OCI-LY7 (cell line): ENCODE measurements at regions not wholly inside any gene's neighbourhood (a gene's known extent, or its start where the extent isn't known, plus 50 kb on each side); places are given as distances from the start of the nearest gene placed in this dataset.

Source experiments
- BruUV-seq: library from RNA; stranded (reverse); fragments of 400-500 nt; replicated peaks from 2 replicates; lab custom pipeline; 2021; lab: Mats Ljungman, UMichigan
- CTCF ChIA-PET: fragments of 300-600 bp; sonication (Branson Sonifier 250); formaldehyde crosslinking; loops from one replicate; lab custom pipeline; 2022; ENCODE audit warnings: antibody characterized with exemption; ENCODE audit not compliant: unreplicated experiment; lab: Charles Lee
- POLR2A ChIA-PET: fragments of 300-600 bp; sonication (Branson Sonifier 250); formaldehyde crosslinking; loops from one replicate; lab custom pipeline; 2022; ENCODE audit warnings: antibody characterized with exemption; lab: Charles Lee
- DNase-seq: peaks from one replicate; pipeline ENCODE4 v3.0.0-alpha.2; 2015; ENCODE audit warnings: low spot score
- H2AFZ ChIP-seq: fragments of 200-600 bp; sonication (generic), shearing (Covaris generic); 2 replicates; pipeline ENCODE4 v1.6.1; 2014; ENCODE audit warnings: mild to moderate bottlenecking, antibody characterized with exemption, low read length, moderate library complexity
- H3K27ac ChIP-seq: fragments of 200-600 bp; sonication (generic); 2 replicates; pipeline ENCODE4 v1.5.1; 2014; ENCODE audit warnings: mixed run types, low read depth, mild to moderate bottlenecking, moderate library complexity, low read length, inconsistent platforms; ENCODE audit not compliant: poor library complexity, severe bottlenecking
- H3K36me3 ChIP-seq: fragments of 200-600 bp; sonication (generic); 2 replicates; pipeline ENCODE4 v1.6.1; 2014; ENCODE audit warnings: mild to moderate bottlenecking, antibody characterized with exemption, low read length, moderate library complexity, mixed read lengths; ENCODE audit not compliant: insufficient read depth
- H3K4me1 ChIP-seq: fragments of 200-600 bp; sonication (generic); 2 replicates; pipeline ENCODE4 v1.5.1; 2014; ENCODE audit warnings: mild to moderate bottlenecking, low read length; ENCODE audit not compliant: insufficient read depth, poor library complexity, severe bottlenecking
- H3K4me2 ChIP-seq: fragments of 200-600 bp; sonication (generic); 2 replicates; pipeline ENCODE4 v1.6.1; 2014; ENCODE audit warnings: mild to moderate bottlenecking, low read length
- H3K4me3 ChIP-seq: fragments of 200-600 bp; sonication (generic); 2 replicates; pipeline ENCODE4 v1.5.1; 2014; ENCODE audit warnings: mild to moderate bottlenecking, low read depth, low read length; ENCODE audit not compliant: poor library complexity, severe bottlenecking
- H3K79me2 ChIP-seq: fragments of 200-600 bp; sonication (generic); 2 replicates; pipeline ENCODE4 v1.6.1; 2016; ENCODE audit warnings: low read depth, mild to moderate bottlenecking, low read length, moderate library complexity, mixed read lengths; ENCODE audit not compliant: insufficient read depth
- H3K9me2 ChIP-seq: fragments of 200-600 bp; sonication (generic); 2 replicates; pipeline ENCODE4 v1.6.1; 2016; ENCODE audit warnings: mild to moderate bottlenecking, low read length, mixed read lengths; ENCODE audit not compliant: insufficient read depth
- H3K9me3 ChIP-seq: fragments of 200-600 bp; sonication (generic); 2 replicates; pipeline ENCODE4 v1.6.1; 2014; ENCODE audit warnings: mild to moderate bottlenecking, mixed run types, low read length, mixed read lengths
- H4K20me1 ChIP-seq: fragments of 200-600 bp; sonication (generic); 2 replicates; pipeline ENCODE4 v1.6.1; 2014; ENCODE audit warnings: mild to moderate bottlenecking, antibody characterized with exemption, low read length, moderate library complexity, mixed read lengths; ENCODE audit not compliant: insufficient read depth
- CTCF ChIP-seq: fragments of 200-600 bp; sonication (generic); conservative IDR thresholded peaks from 2 replicates; pipeline ENCODE4 v1.5.1; 2014; ENCODE audit warnings: mild to moderate bottlenecking, antibody characterized with exemption, low read length, moderate library complexity, mixed read lengths
- EZH2phosphoT487 ChIP-seq: fragments of 200-600 bp; sonication (generic); IDR thresholded peaks from 2 replicates; pipeline ENCODE4 v1.6.1; 2018; ENCODE audit warnings: low read depth, borderline replicate concordance, mild to moderate bottlenecking, mixed run types, antibody characterized with exemption, low read length, moderate library complexity, mixed read lengths
- intact Hi-C: fragments of 100-400 bp; cut with micrococcal nuclease; formaldehyde crosslinking; loops from one replicate; pipeline ENCODE4 v1.10.0; 2022; ENCODE audit not compliant: unreplicated experiment

- TF ChIP-seq CTCF: no peak
- TF ChIP-seq EZH2phosphoT487: no peak
- ChIA-PET CTCF (no interaction called here), POLR2A (interaction anchor here (0.6 to 0.7 kb wide), 2 partner anchors 146 to 222 kb away, joined by 3 read pairs; no protein-coding TSS in a partner anchor)
- H3K4me3 ChIP-seq: no peak overlapping the region
- no peak overlapping the region for H3K27ac ChIP-seq
- H3K79me2 ChIP-seq: no peaks in the 10 kb centered on the region
- peaks cover 5% of the 10 kb centered on the region; the same call in 1 of the 2 replicates for H3K9me3 ChIP-seq
- DNase-seq: no peak
- no peaks in the 10 kb centered on the region for H4K20me1 ChIP-seq
- H3K4me2 ChIP-seq: no peak overlapping the region
- H3K9me2 ChIP-seq: no peaks in the 10 kb centered on the region
- intact Hi-C loops: no loop called here
- no peaks in the 10 kb centered on the region for H3K36me3 ChIP-seq
- no peaks in the 10 kb centered on the region for H3K4me1 ChIP-seq
- no TSS peak for BruUV-seq
- H2AFZ ChIP-seq: peak overlapping the region; percentile 57; the same call in 1 of the 2 replicates
Observed at GRCh38 chr7:49417034-49417433, 356.4 kb upstream of the VWC2 start.

- Histone ChIP-seq H3K4me1 (no peaks in the 10 kb centered on the region), H2AFZ (no peak overlapping the region), H3K4me2 (no peak overlapping the region), H3K36me3 (no peaks in the 10 kb centered on the region), H4K20me1 (no peaks in the 10 kb centered on the region), H3K27ac (no peak overlapping the region), H3K9me2 (no peaks in the 10 kb centered on the region), H3K4me3 (no peak overlapping the region), H3K79me2 (no peaks in the 10 kb centered on the region), H3K9me3 (peaks cover 2% of the 10 kb centered on the region; the same call in 1 of the 2 replicates)
- no TSS peak for BruUV-seq
- ChIA-PET CTCF (no interaction called here), POLR2A (interaction anchor here (0.6 kb wide), 1 partner anchor 96 kb away, joined by 3 read pairs; no protein-coding TSS in a partner anchor)
- intact Hi-C loops: no loop called here
- DNase-seq: no peak
- TF ChIP-seq CTCF (no peak), EZH2phosphoT487 (no peak)
Observed at GRCh38 chr7:49418963-49419362, 354.5 kb upstream of the VWC2 start.

- Histone ChIP-seq H3K4me2 (no peak overlapping the region), H3K79me2 (no peaks in the 10 kb centered on the region), H3K9me3 (no peaks in the 10 kb centered on the region), H3K4me1 (no peaks in the 10 kb centered on the region), H2AFZ (no peak overlapping the region), H3K36me3 (no peaks in the 10 kb centered on the region), H3K4me3 (no peak overlapping the region), H4K20me1 (no peaks in the 10 kb centered on the region), H3K9me2 (no peaks in the 10 kb centered on the region), H3K27ac (no peak overlapping the region)
- DNase-seq: no peak
- TF ChIP-seq CTCF (no peak), EZH2phosphoT487 (no peak)
- POLR2A ChIA-PET: interaction anchor here (0.6 to 1.4 kb wide), 3 partner anchors 11 to 90 kb away, joined by 3 to 4 read pairs (median 3); no protein-coding TSS in a partner anchor
- intact Hi-C loops: no loop called here
- no TSS peak for BruUV-seq
- CTCF ChIA-PET: no interaction called here
Observed at GRCh38 chr7:49422564-49422963, 350.9 kb upstream of the VWC2 start.
